ENCODE measurements at regions not wholly inside any gene's neighbourhood (a gene's known extent, or its start where the extent isn't known, plus 50 kb on each side); places are given as distances from the start of the nearest gene placed in this dataset.

GRCh38 chr3:144407335-144407734, 435.7 kb downstream of the DIPK2A start:
- DNase-seq (ENCODE audit: low spot score), result no peak
- H3K27ac ChIP-seq, result no peak overlapping the region
- H3K4me1 ChIP-seq (replicated peaks), result no peaks in the 10 kb centered on the region
- 91% methylated on average over 2 of the region's 2 CpGs for WGBS
- no peak for TF ChIP-seq POLR2AphosphoS5 (IDR thresholded peaks at IDR 0.05)
- TF ChIP-seq POLR2A (IDR thresholded peaks at IDR 0.05), result no peak
- H3K9me3 ChIP-seq, result no peaks in the 10 kb centered on the region
- no peaks in the 10 kb centered on the region for H3K27me3 ChIP-seq (replicated peaks; ENCODE audit: insufficient read depth)
- H3K36me3 ChIP-seq, result no peaks in the 10 kb centered on the region
- intact Hi-C loops (cut with DNase I), result no loop called here
- no peak overlapping the region for H3K4me3 ChIP-seq

- no peak overlapping the region for H3K4me3 ChIP-seq
- no peak for DNase-seq (ENCODE audit: low spot score)
- no peaks in the 10 kb centered on the region for H3K27me3 ChIP-seq (replicated peaks; ENCODE audit: insufficient read depth)
- no peak overlapping the region for H3K27ac ChIP-seq
- intact Hi-C loops (cut with DNase I), result no loop called here
- H3K36me3 ChIP-seq, result no peaks in the 10 kb centered on the region
- no peaks in the 10 kb centered on the region for H3K4me1 ChIP-seq (replicated peaks)
- no peaks in the 10 kb centered on the region for H3K9me3 ChIP-seq
- TF ChIP-seq CTCF (IDR thresholded peaks at IDR 0.05), result no peak
- no peak for TF ChIP-seq POLR2A (IDR thresholded peaks at IDR 0.05)
- no peak for TF ChIP-seq POLR2AphosphoS5 (IDR thresholded peaks at IDR 0.05)
These were observed 437.7 kb downstream of the DIPK2A start for GRCh38 chr3:144409319-144409718.

GRCh38 chr3:144413068-144413467, 441.4 kb downstream of the DIPK2A start:
- no peak for DNase-seq (ENCODE audit: low spot score)
- H3K27me3 ChIP-seq (replicated peaks; ENCODE audit: insufficient read depth), result no peaks in the 10 kb centered on the region
- no peaks in the 10 kb centered on the region for H3K36me3 ChIP-seq
- H3K4me3 ChIP-seq, result no peak overlapping the region
- H3K9me3 ChIP-seq, result no peaks in the 10 kb centered on the region
- intact Hi-C loops (cut with DNase I), result no loop called here
- 95% methylated on average over 2 of the region's 2 CpGs for WGBS
- H3K4me1 ChIP-seq (replicated peaks), result no peaks in the 10 kb centered on the region
- no peak for TF ChIP-seq POLR2A (IDR thresholded peaks at IDR 0.05)
- H3K27ac ChIP-seq, result no peak overlapping the region

- H3K36me3 ChIP-seq, result no peaks in the 10 kb centered on the region
- WGBS, result 25% methylated on average over 1 of the region's 1 CpG
- H3K27me3 ChIP-seq (replicated peaks; ENCODE audit: insufficient read depth), result no peaks in the 10 kb centered on the region
- no peak for DNase-seq (ENCODE audit: low spot score)
- no peak overlapping the region for H3K4me3 ChIP-seq
- no peaks in the 10 kb centered on the region for H3K9me3 ChIP-seq
- no peaks in the 10 kb centered on the region for H3K4me1 ChIP-seq (replicated peaks)
- intact Hi-C loops (cut with DNase I), result no loop called here
- TF ChIP-seq POLR2A (IDR thresholded peaks at IDR 0.05), result no peak
- no peak for TF ChIP-seq POLR2AphosphoS5 (IDR thresholded peaks at IDR 0.05)
- no peak for TF ChIP-seq CTCF (IDR thresholded peaks at IDR 0.05)
- no peak overlapping the region for H3K27ac ChIP-seq
These were observed 443.9 kb downstream of the DIPK2A start for GRCh38 chr3:144415492-144415891.

- Histone ChIP-seq H3K27me3 (replicated peaks; ENCODE audit: insufficient read depth) (no peaks in the 10 kb centered on the region), H3K9me3 (no peaks in the 10 kb centered on the region), H3K4me3 (no peak overlapping the region), H3K36me3 (no peaks in the 10 kb centered on the region), H3K27ac (no peak overlapping the region), H3K4me1 (replicated peaks) (no peaks in the 10 kb centered on the region)
- no peak for TF ChIP-seq POLR2AphosphoS5 (IDR thresholded peaks at IDR 0.05)
- TF ChIP-seq CTCF (IDR thresholded peaks at IDR 0.05), result no peak
- TF ChIP-seq POLR2A (IDR thresholded peaks at IDR 0.05), result no peak
- intact Hi-C loops (cut with DNase I), result no loop called here
- DNase-seq (ENCODE audit: low spot score), result no peak
- WGBS, result 66% methylated on average over 4 of the region's 4 CpGs
These were observed 453.0 kb downstream of the DIPK2A start for GRCh38 chr3:144424606-144425005.

GRCh38 chr3:144426366-144426765, 454.7 kb downstream of the DIPK2A start:
- DNase-seq (ENCODE audit: low spot score), result no peak
- intact Hi-C loops (cut with DNase I), result no loop called here

More at GRCh38 chr3:144426366-144426765, 454.7 kb downstream of the DIPK2A start:
- Histone ChIP-seq H3K9me3 (no peaks in the 10 kb centered on the region), H3K4me1 (replicated peaks) (no peaks in the 10 kb centered on the region), H3K27me3 (replicated peaks; ENCODE audit: insufficient read depth) (no peaks in the 10 kb centered on the region), H3K36me3 (no peaks in the 10 kb centered on the region), H3K4me3 (no peak overlapping the region), H3K27ac (no peak overlapping the region)
- no peak for TF ChIP-seq CTCF (IDR thresholded peaks at IDR 0.05)
- TF ChIP-seq POLR2AphosphoS5 (IDR thresholded peaks at IDR 0.05), result no peak
- TF ChIP-seq POLR2A (IDR thresholded peaks at IDR 0.05), result no peak
